ENCODE measurements at regions not wholly inside any gene's neighbourhood (a gene's known extent, or its start where the extent isn't known, plus 50 kb on each side); places are given as distances from the start of the nearest gene placed in this dataset.

DNA sequence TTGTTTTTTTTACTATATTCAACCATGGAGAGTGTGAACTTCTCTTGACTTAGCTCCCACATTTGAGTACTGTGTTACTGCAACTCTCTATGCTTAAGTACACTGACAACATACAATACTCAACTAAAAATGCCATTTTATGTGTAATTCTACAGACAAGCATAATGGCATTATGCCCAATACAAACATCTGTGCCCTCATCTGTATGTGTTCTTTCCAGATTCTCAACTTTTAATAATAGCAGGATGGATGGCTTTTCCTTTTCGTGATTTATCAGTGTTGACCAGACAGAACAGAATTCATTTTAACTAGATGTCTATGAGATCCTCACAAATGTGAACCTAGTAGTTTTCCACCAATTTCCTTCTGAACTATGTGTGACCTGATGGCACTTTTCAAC lies 84.2 kb upstream of the MARCKS start:
- no peak for ATAC-seq
- in situ Hi-C loops (cut with HindIII; ENCODE audit: low pct_unique_long_range_greater_than_20kb, low sequenced_read_pairs) (no loop called here), intact Hi-C loops (cut with micrococcal nuclease; ENCODE audit: unreplicated experiment) (no loop called here)
- Histone ChIP-seq H3K9me3 (ENCODE audit: control insufficient read depth, insufficient read depth, low read depth, low read length) (no peaks in the 10 kb centered on the region), H3K4me3 (ENCODE audit: low read depth in 2 of 2, low read length in 2 of 2) (no peak overlapping the region), H3K27me3 (ENCODE audit: control insufficient read depth, insufficient read depth, low read length) (no peaks in the 10 kb centered on the region), H3K27ac (ENCODE audit: low read length) (no peak overlapping the region), H3K36me3 (ENCODE audit: control insufficient read depth, insufficient read depth, low read length) (no peaks in the 10 kb centered on the region), H3K4me1 (ENCODE audit: control insufficient read depth, insufficient read depth, low read length) (no peaks in the 10 kb centered on the region)
- ChIA-PET POLR2A (no interaction called here), CTCF (no interaction called here)
- no TSS peak for BruUV-seq (replicated peaks)
- TF ChIP-seq TCF7L2 (IDR thresholded peaks at IDR 0.05; ENCODE audit: low read depth, low read length) = no peak
- no peak for TF ChIP-seq SIN3A (IDR thresholded peaks at IDR 0.05; ENCODE audit: borderline replicate concordance, insufficient read depth, low read depth, low read length)
- TF ChIP-seq, protein P1, sequence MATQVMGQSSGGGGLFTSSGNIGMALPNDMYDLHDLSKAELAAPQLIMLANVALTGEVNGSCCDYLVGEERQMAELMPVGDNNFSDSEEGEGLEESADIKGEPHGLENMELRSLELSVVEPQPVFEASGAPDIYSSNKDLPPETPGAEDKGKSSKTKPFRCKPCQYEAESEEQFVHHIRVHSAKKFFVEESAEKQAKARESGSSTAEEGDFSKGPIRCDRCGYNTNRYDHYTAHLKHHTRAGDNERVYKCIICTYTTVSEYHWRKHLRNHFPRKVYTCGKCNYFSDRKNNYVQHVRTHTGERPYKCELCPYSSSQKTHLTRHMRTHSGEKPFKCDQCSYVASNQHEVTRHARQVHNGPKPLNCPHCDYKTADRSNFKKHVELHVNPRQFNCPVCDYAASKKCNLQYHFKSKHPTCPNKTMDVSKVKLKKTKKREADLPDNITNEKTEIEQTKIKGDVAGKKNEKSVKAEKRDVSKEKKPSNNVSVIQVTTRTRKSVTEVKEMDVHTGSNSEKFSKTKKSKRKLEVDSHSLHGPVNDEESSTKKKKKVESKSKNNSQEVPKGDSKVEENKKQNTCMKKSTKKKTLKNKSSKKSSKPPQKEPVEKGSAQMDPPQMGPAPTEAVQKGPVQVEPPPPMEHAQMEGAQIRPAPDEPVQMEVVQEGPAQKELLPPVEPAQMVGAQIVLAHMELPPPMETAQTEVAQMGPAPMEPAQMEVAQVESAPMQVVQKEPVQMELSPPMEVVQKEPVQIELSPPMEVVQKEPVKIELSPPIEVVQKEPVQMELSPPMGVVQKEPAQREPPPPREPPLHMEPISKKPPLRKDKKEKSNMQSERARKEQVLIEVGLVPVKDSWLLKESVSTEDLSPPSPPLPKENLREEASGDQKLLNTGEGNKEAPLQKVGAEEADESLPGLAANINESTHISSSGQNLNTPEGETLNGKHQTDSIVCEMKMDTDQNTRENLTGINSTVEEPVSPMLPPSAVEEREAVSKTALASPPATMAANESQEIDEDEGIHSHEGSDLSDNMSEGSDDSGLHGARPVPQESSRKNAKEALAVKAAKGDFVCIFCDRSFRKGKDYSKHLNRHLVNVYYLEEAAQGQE (IDR thresholded peaks at IDR 0.05; ENCODE audit: insufficient read depth in 1 of 2, low read depth in 2 of 2, low read length in 1 of 2) = no peak
- TF ChIP-seq, protein P2, sequence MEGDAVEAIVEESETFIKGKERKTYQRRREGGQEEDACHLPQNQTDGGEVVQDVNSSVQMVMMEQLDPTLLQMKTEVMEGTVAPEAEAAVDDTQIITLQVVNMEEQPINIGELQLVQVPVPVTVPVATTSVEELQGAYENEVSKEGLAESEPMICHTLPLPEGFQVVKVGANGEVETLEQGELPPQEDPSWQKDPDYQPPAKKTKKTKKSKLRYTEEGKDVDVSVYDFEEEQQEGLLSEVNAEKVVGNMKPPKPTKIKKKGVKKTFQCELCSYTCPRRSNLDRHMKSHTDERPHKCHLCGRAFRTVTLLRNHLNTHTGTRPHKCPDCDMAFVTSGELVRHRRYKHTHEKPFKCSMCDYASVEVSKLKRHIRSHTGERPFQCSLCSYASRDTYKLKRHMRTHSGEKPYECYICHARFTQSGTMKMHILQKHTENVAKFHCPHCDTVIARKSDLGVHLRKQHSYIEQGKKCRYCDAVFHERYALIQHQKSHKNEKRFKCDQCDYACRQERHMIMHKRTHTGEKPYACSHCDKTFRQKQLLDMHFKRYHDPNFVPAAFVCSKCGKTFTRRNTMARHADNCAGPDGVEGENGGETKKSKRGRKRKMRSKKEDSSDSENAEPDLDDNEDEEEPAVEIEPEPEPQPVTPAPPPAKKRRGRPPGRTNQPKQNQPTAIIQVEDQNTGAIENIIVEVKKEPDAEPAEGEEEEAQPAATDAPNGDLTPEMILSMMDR (IDR thresholded peaks at IDR 0.05) = no peak
- TF ChIP-seq POLR2AphosphoS5 (IDR thresholded peaks at IDR 0.05; ENCODE audit: low read depth, low read length) = no peak
- no peak for DNase-seq (ENCODE audit: low read depth, low spot score)

DNA sequence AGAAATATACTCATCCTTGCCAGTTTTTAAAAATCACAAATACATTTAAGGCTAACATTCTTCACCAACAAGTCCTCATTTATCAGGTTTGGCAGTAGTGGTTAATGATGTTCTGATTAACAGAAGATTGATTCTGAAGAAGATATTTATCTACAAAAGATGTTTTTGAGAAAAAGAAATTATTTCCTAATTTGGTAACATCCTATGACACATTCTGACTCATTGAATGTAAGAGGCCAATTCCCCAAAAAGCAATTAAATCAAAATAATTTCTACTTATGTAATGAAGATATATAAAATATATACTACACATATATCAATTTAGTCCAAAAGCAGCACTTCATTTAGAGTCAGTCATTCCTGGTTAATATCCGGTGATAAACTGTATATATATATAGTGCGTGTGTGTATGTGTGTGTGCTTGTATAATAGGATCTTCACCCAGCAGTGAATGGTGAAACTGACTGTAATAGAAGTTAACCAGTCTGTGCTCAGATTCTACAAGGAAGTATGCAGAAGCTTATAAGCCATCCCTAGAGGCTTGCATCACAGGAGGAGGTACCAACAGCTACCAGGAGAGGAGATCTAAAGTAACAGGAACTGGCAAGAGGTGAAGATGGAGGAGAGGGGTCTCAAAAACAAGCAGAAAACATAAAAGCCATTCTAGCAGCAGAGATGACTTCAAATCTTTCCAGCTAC lies 82.9 kb upstream of the MARCKS start:
- Histone ChIP-seq H3K36me3 (ENCODE audit: control insufficient read depth, insufficient read depth, low read length) (no peaks in the 10 kb centered on the region), H3K4me3 (ENCODE audit: low read depth in 2 of 2, low read length in 2 of 2) (no peak overlapping the region), H3K9me3 (ENCODE audit: control insufficient read depth, insufficient read depth, low read depth, low read length) (no peaks in the 10 kb centered on the region), H3K4me1 (ENCODE audit: control insufficient read depth, insufficient read depth, low read length) (no peaks in the 10 kb centered on the region), H3K27ac (ENCODE audit: low read length) (no peak overlapping the region), H3K27me3 (ENCODE audit: control insufficient read depth, insufficient read depth, low read length) (no peaks in the 10 kb centered on the region)
- intact Hi-C loops (cut with micrococcal nuclease; ENCODE audit: unreplicated experiment) (no loop called here), in situ Hi-C loops (cut with HindIII; ENCODE audit: low pct_unique_long_range_greater_than_20kb, low sequenced_read_pairs) (no loop called here)
- TF ChIP-seq POLR2AphosphoS5 (IDR thresholded peaks at IDR 0.05; ENCODE audit: low read depth, low read length) = no peak
- TF ChIP-seq TCF7L2 (IDR thresholded peaks at IDR 0.05; ENCODE audit: low read depth, low read length) = no peak
- TF ChIP-seq, protein P1 (IDR thresholded peaks at IDR 0.05; ENCODE audit: insufficient read depth in 1 of 2, low read depth in 2 of 2, low read length in 1 of 2) = no peak
- no peak for TF ChIP-seq SIN3A (IDR thresholded peaks at IDR 0.05; ENCODE audit: borderline replicate concordance, insufficient read depth, low read depth, low read length)
- TF ChIP-seq, protein P2 (IDR thresholded peaks at IDR 0.05) = no peak
- CTCF ChIA-PET = no interaction called here
- POLR2A ChIA-PET = no interaction called here
- no TSS peak for BruUV-seq (replicated peaks)
- no peak for DNase-seq (ENCODE audit: low read depth, low spot score)
- no peak for ATAC-seq
